ENCODE measurements at regions not wholly inside any gene's neighbourhood (a gene's known extent, or its start where the extent isn't known, plus 50 kb on each side); places are given as distances from the start of the nearest gene placed in this dataset.

DNA sequence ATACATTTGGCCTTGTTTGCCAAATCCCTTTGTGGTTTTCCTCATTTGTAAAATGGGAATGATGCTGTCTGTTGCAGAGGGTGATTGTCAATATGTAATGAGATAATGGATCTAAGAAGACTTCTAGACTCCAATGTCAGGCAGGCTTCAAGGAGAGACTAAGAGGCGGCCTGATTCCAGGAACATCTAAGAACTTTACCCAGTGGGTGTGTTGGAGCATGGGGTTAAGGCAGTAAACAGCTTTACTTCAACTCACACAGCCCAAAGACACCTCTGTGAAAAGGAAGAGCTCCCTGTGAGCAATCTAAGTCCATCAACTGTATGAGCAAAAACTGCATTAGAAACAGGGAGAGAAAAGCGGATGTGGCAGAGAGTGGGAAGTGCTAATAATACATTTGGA, 560.6 kb downstream of the PDCD6IP start:
- TF ChIP-seq, protein P1, sequence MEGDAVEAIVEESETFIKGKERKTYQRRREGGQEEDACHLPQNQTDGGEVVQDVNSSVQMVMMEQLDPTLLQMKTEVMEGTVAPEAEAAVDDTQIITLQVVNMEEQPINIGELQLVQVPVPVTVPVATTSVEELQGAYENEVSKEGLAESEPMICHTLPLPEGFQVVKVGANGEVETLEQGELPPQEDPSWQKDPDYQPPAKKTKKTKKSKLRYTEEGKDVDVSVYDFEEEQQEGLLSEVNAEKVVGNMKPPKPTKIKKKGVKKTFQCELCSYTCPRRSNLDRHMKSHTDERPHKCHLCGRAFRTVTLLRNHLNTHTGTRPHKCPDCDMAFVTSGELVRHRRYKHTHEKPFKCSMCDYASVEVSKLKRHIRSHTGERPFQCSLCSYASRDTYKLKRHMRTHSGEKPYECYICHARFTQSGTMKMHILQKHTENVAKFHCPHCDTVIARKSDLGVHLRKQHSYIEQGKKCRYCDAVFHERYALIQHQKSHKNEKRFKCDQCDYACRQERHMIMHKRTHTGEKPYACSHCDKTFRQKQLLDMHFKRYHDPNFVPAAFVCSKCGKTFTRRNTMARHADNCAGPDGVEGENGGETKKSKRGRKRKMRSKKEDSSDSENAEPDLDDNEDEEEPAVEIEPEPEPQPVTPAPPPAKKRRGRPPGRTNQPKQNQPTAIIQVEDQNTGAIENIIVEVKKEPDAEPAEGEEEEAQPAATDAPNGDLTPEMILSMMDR (IDR thresholded peaks at IDR 0.05 in 2 of 3, conservative IDR thresholded peaks at IDR 0.05 in 1 of 3; ENCODE audit: control insufficient read depth in 2 of 3, extremely low read depth in 1 of 3, insufficient read depth in 1 of 3, low read depth in 3 of 3, low read length in 3 of 3), result no peak
- TF ChIP-seq HDAC2 (IDR thresholded peaks at IDR 0.05), result no peak
- TF ChIP-seq, protein P2, sequence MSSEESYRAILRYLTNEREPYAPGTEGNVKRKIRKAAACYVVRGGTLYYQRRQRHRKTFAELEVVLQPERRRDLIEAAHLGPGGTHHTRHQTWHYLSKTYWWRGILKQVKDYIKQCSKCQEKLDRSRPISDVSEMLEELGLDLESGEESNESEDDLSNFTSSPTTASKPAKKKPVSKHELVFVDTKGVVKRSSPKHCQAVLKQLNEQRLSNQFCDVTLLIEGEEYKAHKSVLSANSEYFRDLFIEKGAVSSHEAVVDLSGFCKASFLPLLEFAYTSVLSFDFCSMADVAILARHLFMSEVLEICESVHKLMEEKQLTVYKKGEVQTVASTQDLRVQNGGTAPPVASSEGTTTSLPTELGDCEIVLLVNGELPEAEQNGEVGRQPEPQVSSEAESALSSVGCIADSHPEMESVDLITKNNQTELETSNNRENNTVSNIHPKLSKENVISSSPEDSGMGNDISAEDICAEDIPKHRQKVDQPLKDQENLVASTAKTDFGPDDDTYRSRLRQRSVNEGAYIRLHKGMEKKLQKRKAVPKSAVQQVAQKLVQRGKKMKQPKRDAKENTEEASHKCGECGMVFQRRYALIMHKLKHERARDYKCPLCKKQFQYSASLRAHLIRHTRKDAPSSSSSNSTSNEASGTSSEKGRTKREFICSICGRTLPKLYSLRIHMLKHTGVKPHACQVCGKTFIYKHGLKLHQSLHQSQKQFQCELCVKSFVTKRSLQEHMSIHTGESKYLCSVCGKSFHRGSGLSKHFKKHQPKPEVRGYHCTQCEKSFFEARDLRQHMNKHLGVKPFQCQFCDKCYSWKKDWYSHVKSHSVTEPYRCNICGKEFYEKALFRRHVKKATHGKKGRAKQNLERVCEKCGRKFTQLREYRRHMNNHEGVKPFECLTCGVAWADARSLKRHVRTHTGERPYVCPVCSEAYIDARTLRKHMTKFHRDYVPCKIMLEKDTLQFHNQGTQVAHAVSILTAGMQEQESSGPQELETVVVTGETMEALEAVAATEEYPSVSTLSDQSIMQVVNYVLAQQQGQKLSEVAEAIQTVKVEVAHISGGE (CRISPR knock-in tag; IDR thresholded peaks at IDR 0.05), result no peak
- TF ChIP-seq, protein P3, sequence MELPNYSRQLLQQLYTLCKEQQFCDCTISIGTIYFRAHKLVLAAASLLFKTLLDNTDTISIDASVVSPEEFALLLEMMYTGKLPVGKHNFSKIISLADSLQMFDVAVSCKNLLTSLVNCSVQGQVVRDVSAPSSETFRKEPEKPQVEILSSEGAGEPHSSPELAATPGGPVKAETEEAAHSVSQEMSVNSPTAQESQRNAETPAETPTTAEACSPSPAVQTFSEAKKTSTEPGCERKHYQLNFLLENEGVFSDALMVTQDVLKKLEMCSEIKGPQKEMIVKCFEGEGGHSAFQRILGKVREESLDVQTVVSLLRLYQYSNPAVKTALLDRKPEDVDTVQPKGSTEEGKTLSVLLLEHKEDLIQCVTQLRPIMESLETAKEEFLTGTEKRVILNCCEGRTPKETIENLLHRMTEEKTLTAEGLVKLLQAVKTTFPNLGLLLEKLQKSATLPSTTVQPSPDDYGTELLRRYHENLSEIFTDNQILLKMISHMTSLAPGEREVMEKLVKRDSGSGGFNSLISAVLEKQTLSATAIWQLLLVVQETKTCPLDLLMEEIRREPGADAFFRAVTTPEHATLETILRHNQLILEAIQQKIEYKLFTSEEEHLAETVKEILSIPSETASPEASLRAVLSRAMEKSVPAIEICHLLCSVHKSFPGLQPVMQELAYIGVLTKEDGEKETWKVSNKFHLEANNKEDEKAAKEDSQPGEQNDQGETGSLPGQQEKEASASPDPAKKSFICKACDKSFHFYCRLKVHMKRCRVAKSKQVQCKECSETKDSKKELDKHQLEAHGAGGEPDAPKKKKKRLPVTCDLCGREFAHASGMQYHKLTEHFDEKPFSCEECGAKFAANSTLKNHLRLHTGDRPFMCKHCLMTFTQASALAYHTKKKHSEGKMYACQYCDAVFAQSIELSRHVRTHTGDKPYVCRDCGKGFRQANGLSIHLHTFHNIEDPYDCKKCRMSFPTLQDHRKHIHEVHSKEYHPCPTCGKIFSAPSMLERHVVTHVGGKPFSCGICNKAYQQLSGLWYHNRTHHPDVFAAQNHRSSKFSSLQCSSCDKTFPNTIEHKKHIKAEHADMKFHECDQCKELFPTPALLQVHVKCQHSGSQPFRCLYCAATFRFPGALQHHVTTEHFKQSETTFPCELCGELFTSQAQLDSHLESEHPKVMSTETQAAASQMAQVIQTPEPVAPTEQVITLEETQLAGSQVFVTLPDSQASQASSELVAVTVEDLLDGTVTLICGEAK (IDR thresholded peaks at IDR 0.05; ENCODE audit: borderline replicate concordance), result no peak
- no peak for TF ChIP-seq HDAC6 (IDR thresholded peaks at IDR 0.05; ENCODE audit: unreplicated experiment)
- TF ChIP-seq EP300 (IDR thresholded peaks at IDR 0.05; ENCODE audit: borderline replicate concordance in 1 of 2, control insufficient read depth in 1 of 2, low read depth in 2 of 2, low read length in 2 of 2), result no peak
- no peak for TF ChIP-seq YY1 (IDR thresholded peaks at IDR 0.05; ENCODE audit: low read depth, low read length)
- TF ChIP-seq RFX5 (IDR thresholded peaks at IDR 0.05; ENCODE audit: low read depth, low read length), result no peak
- no peak for TF ChIP-seq SPI1 (IDR thresholded peaks at IDR 0.05; ENCODE audit: borderline replicate concordance, insufficient read depth, low read depth, low read length)
